ENCODE measurements at regions not wholly inside any gene's neighbourhood (a gene's known extent, or its start where the extent isn't known, plus 50 kb on each side); places are given as distances from the start of the nearest gene placed in this dataset.

DNA sequence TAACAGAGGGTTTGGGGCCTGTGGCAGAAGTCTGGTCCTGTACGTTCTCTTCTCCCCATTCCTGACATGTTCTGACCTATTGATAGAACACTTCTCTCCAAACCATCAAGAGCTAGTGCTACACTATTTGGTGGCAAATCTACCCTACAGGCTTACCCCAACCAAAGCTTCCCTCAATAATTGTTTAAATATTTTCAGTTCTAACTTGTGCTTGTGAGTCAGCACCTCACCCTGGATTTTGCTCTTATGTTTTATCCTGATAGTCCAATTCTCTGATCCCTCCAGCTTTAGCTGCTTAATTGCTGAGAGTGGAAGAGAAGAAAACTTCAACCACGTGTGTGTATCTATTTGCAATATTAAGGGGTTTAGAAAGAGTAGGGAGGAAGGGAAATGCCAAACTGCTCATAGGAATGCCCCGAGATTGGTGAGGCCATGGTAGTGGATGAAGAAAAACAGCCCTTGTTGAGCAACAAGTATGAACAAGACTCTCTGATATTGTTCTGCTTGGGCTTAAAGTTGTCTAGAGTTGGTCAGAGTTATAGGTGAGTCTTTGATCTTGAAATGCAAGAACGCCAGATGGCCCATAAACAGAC is 67.8 kb upstream of the PARD3B start:
- no peak for DNase-seq (ENCODE audit: low read depth, low spot score)
- Histone ChIP-seq H3K27ac (no peak overlapping the region), H3K9ac (ENCODE audit: insufficient read length) (no peak overlapping the region), H3K4me3 (no peak overlapping the region), H3K9me3 (ENCODE audit: low read depth, low read length) (no peaks in the 10 kb centered on the region), H3K36me3 (ENCODE audit: insufficient read depth, low read length) (no peaks in the 10 kb centered on the region)
- no peak for TF ChIP-seq EZH2 (IDR thresholded peaks at IDR 0.05)
- no peak for TF ChIP-seq POLR2AphosphoS5 (IDR thresholded peaks at IDR 0.05; ENCODE audit: borderline replicate concordance, low read depth, low read length)

DNA sequence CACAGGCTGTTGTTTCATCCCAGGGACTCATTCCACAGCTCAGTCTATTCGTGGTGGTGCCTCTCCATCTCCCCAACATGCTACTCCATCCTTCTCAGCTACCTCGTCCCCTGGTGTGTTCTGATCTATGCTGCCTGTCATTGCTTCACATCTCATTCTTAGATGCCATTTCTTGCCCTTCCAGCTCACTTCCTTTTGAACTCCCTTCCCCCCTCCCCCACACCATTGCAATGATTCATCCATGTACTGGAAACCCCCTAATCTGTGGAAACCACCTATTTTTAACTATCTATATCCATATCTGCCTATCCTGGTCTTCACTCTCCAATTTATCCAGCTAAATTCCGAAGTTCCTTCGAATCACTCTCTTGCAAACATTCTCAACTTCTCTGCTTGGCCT is 65.7 kb upstream of the PARD3B start:
- no peak overlapping the region for H3K4me3 ChIP-seq
- no peak overlapping the region for H3K9ac ChIP-seq (ENCODE audit: insufficient read length)
- H3K9me3 ChIP-seq (ENCODE audit: low read depth, low read length) = no peaks in the 10 kb centered on the region
- no peak overlapping the region for H3K27ac ChIP-seq
- DNase-seq (ENCODE audit: low read depth, low spot score) = no peak
- H3K36me3 ChIP-seq (ENCODE audit: insufficient read depth, low read length) = no peaks in the 10 kb centered on the region
- TF ChIP-seq FOXP2 (optimal IDR thresholded peaks at IDR 0.05; ENCODE audit: control extremely low read depth, extremely low read length, insufficient read depth) (no peak), EZH2 (IDR thresholded peaks at IDR 0.05) (no peak), POLR2AphosphoS5 (IDR thresholded peaks at IDR 0.05; ENCODE audit: borderline replicate concordance, low read depth, low read length) (no peak)

DNA sequence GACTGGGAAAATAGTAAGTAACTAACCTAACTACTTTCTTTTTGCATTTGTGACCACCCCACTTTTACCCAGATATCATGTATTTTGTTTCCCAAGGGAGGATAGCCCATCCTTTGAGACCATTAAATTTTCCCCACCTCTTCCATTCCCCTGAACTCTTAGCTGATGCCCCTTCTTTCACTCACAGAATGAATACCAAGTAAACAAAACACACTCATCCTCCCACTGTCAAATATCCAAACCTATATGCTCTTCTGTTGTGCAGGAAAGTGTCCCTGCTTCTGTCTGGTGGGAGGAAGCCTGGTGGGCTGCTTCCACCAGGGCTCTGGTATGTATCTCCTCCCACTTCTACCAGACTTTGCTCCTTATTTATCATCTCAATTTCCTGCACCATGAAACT is 64.6 kb upstream of the PARD3B start:
- TF ChIP-seq EZH2 (IDR thresholded peaks at IDR 0.05) (no peak), FOXP2 (optimal IDR thresholded peaks at IDR 0.05; ENCODE audit: control extremely low read depth, extremely low read length, insufficient read depth) (no peak), POLR2AphosphoS5 (IDR thresholded peaks at IDR 0.05; ENCODE audit: borderline replicate concordance, low read depth, low read length) (no peak)
- H3K36me3 ChIP-seq (ENCODE audit: insufficient read depth, low read length) = no peaks in the 10 kb centered on the region
- no peaks in the 10 kb centered on the region for H3K9me3 ChIP-seq (ENCODE audit: low read depth, low read length)
- no peak for DNase-seq (ENCODE audit: low read depth, low spot score)
- H3K9ac ChIP-seq (ENCODE audit: insufficient read length) = no peak overlapping the region
- no peak overlapping the region for H3K4me3 ChIP-seq
- H3K27ac ChIP-seq = no peak overlapping the region

DNA sequence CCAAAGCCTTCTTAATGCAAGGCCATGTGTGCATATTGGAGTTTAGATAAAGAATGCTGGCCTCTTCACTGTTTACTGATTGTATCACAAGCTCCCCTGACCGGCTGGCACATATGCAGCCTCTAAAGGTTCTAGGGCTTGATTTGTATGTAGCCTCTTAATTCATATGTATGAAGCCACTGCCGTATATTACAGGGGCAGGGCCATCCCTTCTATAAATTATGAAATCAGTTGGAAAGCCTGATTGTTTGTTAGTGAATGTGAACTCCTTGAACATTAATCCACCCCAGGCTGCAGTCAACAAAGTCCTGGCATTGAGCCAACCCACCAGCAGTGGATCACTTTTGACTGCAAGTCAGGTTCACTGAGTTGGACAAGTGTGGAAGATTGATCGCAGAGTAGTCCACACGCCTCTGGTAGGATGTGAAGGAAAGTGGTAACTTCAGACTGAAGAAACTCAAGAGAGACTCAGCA is 61.6 kb upstream of the PARD3B start:
- H3K36me3 ChIP-seq (ENCODE audit: insufficient read depth, low read length) = no peaks in the 10 kb centered on the region

DNA sequence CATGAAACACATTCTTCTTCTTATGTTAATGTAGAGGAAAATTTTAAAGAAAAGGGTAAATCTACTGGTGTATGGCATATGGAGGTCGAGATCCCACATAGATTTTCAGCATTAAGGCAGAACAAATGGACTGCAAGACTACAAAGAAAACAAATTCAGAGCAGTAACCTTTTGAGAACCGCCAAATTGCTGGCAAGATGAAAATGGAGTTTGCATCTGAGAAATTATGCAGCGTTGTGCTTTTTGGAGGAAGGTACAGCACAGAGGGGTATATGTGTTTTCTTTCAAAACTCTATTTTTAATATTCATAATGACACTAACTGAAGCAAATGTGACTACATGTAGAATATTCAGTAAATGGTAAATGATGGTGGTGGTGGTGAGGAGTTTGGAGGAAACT is 59.0 kb upstream of the PARD3B start:
- Histone ChIP-seq H3K9ac (ENCODE audit: insufficient read length) (no peak overlapping the region), H3K4me3 (no peak overlapping the region), H3K27ac (no peak overlapping the region), H3K9me3 (ENCODE audit: low read depth, low read length) (no peaks in the 10 kb centered on the region), H3K36me3 (ENCODE audit: insufficient read depth, low read length) (no peaks in the 10 kb centered on the region)
- TF ChIP-seq FOXP2 (optimal IDR thresholded peaks at IDR 0.05; ENCODE audit: control extremely low read depth, extremely low read length, insufficient read depth) (no peak), EZH2 (IDR thresholded peaks at IDR 0.05) (no peak), POLR2AphosphoS5 (IDR thresholded peaks at IDR 0.05; ENCODE audit: borderline replicate concordance, low read depth, low read length) (no peak)
- DNase-seq (ENCODE audit: low read depth, low spot score) = no peak

More for the DNA sequence above, 61.6 kb upstream of the PARD3B start:
- TF ChIP-seq POLR2AphosphoS5 (IDR thresholded peaks at IDR 0.05; ENCODE audit: borderline replicate concordance, low read depth, low read length) (no peak), FOXP2 (optimal IDR thresholded peaks at IDR 0.05; ENCODE audit: control extremely low read depth, extremely low read length, insufficient read depth) (no peak), EZH2 (IDR thresholded peaks at IDR 0.05) (no peak)
- Histone ChIP-seq H3K27ac (no peak overlapping the region), H3K9me3 (ENCODE audit: low read depth, low read length) (no peaks in the 10 kb centered on the region), H3K4me3 (no peak overlapping the region), H3K9ac (ENCODE audit: insufficient read length) (no peak overlapping the region)
- no peak for DNase-seq (ENCODE audit: low read depth, low spot score)

GRCh38 chr2:204486805-204487204 is 58.5 kb upstream of the PARD3B start:
- Histone ChIP-seq H3K27ac (no peak overlapping the region), H3K4me3 (no peak overlapping the region), H3K9ac (ENCODE audit: insufficient read length) (no peak overlapping the region), H3K9me3 (ENCODE audit: low read depth, low read length) (no peaks in the 10 kb centered on the region), H3K36me3 (ENCODE audit: insufficient read depth, low read length) (no peaks in the 10 kb centered on the region)
- no peak for TF ChIP-seq FOXP2 (optimal IDR thresholded peaks at IDR 0.05; ENCODE audit: control extremely low read depth, extremely low read length, insufficient read depth)
- TF ChIP-seq POLR2AphosphoS5 (IDR thresholded peaks at IDR 0.05; ENCODE audit: borderline replicate concordance, low read depth, low read length) = no peak
- TF ChIP-seq EZH2 (IDR thresholded peaks at IDR 0.05) = no peak
- DNase-seq (ENCODE audit: low read depth, low spot score) = no peak

DNA sequence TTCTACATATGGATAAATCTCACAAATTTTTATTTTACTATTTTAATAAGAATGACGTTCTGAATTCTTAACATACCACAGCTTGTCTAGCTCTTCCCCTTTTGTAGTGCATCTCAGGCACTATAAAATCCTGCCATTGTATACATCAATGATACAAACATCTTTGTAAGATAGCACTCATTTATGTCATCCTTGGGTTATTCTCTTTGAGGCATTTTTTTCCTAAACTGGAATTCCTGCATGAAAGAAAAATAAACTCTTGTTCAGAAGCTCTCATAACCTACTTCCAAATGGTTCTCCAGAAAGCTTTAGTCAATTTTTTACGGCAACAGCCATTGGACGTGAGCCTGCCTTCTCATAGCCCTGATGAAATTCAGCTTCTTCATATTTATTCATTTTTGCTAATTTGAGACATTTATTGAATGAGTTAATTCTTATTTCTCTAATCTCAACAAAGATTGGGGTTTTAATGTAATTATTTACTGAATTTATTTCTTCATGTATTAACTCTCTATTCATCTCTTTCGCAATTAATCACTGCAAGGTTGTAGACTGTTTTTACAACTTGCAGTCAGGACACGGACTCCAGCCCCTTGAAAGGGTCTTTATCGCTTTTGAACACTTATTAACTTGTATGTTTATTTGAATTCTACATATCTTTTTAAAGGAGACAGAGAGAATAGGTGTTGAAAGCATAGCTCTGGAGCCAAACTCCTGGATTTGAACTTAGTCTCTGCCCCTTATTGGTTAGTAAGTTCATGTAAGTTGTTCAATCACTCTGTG is 57.6 kb upstream of the PARD3B start:
- no peaks in the 10 kb centered on the region for H3K36me3 ChIP-seq (ENCODE audit: insufficient read depth, low read length)
- no peak overlapping the region for H3K9ac ChIP-seq (ENCODE audit: insufficient read length)
- no peak overlapping the region for H3K27ac ChIP-seq
- H3K4me3 ChIP-seq = no peak overlapping the region
- no peak for DNase-seq (ENCODE audit: low read depth, low spot score)
- TF ChIP-seq EZH2 (IDR thresholded peaks at IDR 0.05) = no peak
- no peak for TF ChIP-seq POLR2AphosphoS5 (IDR thresholded peaks at IDR 0.05; ENCODE audit: borderline replicate concordance, low read depth, low read length)
- no peaks in the 10 kb centered on the region for H3K9me3 ChIP-seq (ENCODE audit: low read depth, low read length)

DNA sequence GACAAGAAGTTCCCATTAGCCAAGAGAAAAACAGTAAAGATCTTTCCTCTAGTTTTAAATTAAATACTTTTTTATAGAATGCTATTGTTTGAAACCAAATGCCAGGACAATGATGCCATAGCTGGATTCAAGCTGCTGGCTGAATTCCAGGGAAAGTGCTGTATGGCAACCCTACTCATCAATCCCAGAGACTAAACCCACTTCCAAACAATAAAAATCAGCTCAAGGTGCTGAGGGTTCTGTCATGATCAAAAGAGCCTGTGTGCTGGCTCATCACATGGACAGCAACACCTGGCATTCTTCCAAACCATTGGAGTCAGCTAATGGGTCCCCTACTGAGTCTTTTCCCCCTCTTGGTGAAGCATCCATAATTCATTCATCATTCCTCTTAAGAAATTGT is 53.7 kb upstream of the PARD3B start:
- H3K9me3 ChIP-seq (ENCODE audit: low read depth, low read length) = no peaks in the 10 kb centered on the region
- no peak overlapping the region for H3K9ac ChIP-seq (ENCODE audit: insufficient read length)
- no peak overlapping the region for H3K4me3 ChIP-seq
- no peak for DNase-seq (ENCODE audit: low read depth, low spot score)
- no peak overlapping the region for H3K27ac ChIP-seq
- no peaks in the 10 kb centered on the region for H3K36me3 ChIP-seq (ENCODE audit: insufficient read depth, low read length)
- TF ChIP-seq EZH2 (IDR thresholded peaks at IDR 0.05) (no peak), POLR2AphosphoS5 (IDR thresholded peaks at IDR 0.05; ENCODE audit: borderline replicate concordance, low read depth, low read length) (no peak), FOXP2 (optimal IDR thresholded peaks at IDR 0.05; ENCODE audit: control extremely low read depth, extremely low read length, insufficient read depth) (no peak)
